PC-3 (cell line): ENCODE measurements at regions not wholly inside any gene's neighbourhood (a gene's known extent, or its start where the extent isn't known, plus 50 kb on each side); places are given as distances from the start of the nearest gene placed in this dataset.

Source experiments
- CTCF ChIP-seq: fragments of 300-600 bp; sonication (generic); conservative IDR thresholded peaks from 2 replicates; pipeline ENCODE4 v1.5.1; 2017; ENCODE audit warnings: antibody characterized with exemption, low read depth, mild to moderate bottlenecking, low read length
- EZH2phosphoT487 ChIP-seq: fragments of 300-600 bp; sonication (generic); IDR thresholded peaks from 2 replicates; pipeline ENCODE4 v1.6.1; 2018; ENCODE audit warnings: mild to moderate bottlenecking, antibody characterized with exemption, low read length, borderline replicate concordance

GRCh38 chr16:86751076-86752030 lies 173.0 kb downstream of the FOXL1 start:
- TF ChIP-seq CTCF (no peak), EZH2phosphoT487 (no peak)
